Dermis microvascular lymphatic vessel endothelial cell (primary cell): ENCODE measurements at regions not wholly inside any gene's neighbourhood (a gene's known extent, or its start where the extent isn't known, plus 50 kb on each side); places are given as distances from the start of the nearest gene placed in this dataset.

ENCODE experiments used
- DNase-seq, 2 donors: peaks; one replicate each; pipeline versions ENCODE4 v3.0.0 to v3.0.0-alpha.2; 2010; ENCODE audit warnings: low read depth in 2 of 2

GRCh38 chr6:40195428-40196134, 261.3 kb upstream of the MOCS1 start:
- DNase-seq, result no peak

- no peak for DNase-seq
Observed at GRCh38 chr6:40194447-40195170, 260.3 kb upstream of the MOCS1 start.

DNA sequence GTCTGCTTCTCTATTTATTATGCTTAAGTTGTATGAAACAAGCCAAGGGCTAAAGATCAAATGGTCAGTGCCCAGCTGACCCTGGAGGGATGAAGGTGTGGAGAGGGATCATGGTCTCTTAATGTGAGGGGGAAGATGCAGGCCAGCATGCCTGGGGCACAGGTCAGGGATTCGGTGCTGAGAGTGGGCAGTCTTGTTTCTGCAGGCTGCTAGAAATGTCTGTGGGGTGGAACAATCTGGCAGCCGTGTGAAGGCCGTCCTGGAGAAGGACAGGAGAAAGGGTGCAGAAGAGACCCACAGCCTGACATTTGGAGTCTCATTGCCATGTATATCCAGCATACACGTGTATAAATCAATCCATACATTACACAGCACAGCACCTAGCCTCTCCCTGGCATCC, 258.3 kb upstream of the MOCS1 start:
- DNase-seq, result no peak

GRCh38 chr6:40188931-40189330, 254.7 kb upstream of the MOCS1 start:
- no peak for DNase-seq

- no peak for DNase-seq
Observed at GRCh38 chr6:40187535-40188144, 253.4 kb upstream of the MOCS1 start.

- DNase-seq, result no peak
Observed at GRCh38 chr6:40185486-40185885, 251.2 kb upstream of the MOCS1 start.

DNA sequence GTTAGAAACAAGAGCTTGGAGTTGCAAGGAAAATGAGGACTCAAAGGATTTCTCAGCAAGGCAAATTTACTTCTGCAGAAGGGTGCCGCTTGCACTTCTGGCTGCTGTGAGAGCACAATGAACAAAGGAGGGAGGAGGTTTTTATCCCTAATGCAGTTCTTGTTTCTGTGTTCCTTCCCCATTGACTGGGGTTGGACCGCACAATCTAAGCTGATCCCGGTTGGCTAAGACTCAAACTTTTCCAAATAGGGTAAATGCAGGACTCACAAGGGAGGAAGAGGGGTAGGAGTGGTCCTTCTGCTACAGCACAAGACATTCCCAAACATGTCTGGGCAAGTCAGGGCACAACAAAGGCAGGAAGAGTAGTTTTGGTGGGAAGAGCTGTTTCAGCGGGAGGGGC, 249.6 kb upstream of the MOCS1 start:
- no peak for DNase-seq

GRCh38 chr6:40181367-40181766, 247.1 kb upstream of the MOCS1 start:
- no peak for DNase-seq

DNA sequence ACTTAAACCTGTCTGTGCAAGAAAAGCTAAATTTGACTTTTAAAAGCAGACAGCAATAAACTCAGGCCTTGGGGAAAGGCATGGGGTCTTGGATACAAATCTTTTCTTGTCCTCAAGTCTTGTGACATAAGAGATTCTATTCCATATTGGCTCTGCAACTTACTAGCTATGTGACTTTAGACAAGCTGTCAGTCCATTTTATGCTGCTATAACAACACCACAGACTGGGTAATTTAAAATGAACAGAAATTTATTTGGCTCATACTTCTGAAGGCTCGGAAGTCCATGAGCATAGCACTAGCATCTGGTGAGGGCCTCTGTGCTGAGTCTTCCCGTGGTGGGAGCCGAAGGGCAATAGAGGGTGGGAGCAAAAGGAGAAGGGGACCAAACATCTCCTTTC, 246.0 kb upstream of the MOCS1 start:
- no peak for DNase-seq

DNA sequence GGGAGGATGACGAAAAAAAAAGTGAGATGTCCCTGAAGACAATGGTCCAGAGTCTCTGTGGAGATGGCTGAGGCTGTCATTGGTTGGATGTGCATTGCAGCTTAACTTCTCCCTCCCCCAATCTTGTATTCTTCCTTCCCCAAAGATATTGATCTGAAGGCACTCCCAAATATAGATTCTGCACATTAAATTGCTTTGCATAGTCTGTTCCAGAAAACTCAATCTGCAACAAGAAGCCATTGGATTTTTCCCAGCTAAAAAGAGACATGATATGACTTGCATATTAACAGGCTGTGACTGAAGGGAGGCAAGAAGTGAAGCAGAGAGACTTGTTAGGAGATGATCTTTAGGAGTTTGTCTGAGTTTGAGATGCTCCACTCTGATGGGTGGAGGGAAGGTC, 245.2 kb upstream of the MOCS1 start:
- no peak for DNase-seq

DNA sequence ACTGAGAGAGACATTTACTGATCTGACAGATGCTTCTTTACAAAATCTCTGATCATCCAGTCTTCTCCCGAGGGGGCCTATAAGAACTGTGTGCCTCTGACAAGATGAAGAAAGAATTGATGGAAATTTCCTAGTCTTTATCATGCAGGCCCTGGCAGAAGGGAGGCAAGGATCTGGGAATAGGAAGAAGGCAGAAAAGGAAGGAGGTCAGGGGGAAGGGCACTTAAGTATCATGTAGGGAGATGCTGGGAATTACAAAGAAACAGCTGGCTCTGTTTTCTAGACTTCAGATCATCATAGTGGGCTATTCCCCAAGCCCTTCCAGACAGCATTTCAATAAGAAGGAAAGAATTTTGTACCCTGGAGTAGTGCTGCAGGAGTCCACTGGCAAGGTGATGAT, 243.3 kb upstream of the MOCS1 start:
- DNase-seq, result no peak

GRCh38 chr6:40176152-40176551, 241.9 kb upstream of the MOCS1 start:
- DNase-seq, result no peak

GRCh38 chr6:40172272-40172671, 238.0 kb upstream of the MOCS1 start:
- no peak for DNase-seq

DNA sequence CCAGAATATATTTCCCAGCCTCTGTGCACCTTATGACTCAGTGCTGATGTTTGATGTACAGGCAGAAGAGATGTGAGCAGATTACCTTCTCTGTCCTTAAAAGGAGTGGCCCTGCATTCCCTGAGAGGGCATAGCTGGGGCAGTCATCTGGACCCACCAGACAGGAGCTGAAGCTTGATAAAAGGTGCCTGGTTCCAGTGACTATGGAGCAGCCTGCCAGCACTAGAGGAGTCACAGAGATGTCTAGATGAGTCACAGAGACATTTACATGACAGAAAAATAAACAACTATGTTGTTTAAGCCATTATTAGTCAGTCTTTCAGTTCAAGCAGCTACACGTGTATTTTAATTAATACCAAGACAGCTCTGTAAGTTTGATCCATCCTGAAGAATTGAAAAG, 237.1 kb upstream of the MOCS1 start:
- no peak for DNase-seq

DNA sequence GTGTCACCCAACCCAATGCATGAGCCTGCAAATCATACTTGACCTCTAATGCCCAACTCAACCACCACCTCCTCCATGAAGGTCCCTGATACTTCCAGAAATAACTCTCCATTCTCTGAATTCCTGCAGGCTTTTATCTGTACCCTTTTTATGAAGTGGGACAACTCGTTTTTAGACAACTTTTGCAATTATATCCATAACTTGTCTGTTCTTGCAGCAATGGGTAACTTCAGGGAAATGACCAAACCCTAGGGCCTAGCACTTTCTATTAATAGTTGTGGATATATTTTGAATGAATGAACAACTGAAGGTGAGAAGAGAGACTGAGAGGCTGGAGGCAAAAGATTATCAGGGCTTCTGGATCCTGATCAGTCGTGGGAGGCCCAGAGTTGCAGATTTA, 236.6 kb upstream of the MOCS1 start:
- no peak for DNase-seq

DNA sequence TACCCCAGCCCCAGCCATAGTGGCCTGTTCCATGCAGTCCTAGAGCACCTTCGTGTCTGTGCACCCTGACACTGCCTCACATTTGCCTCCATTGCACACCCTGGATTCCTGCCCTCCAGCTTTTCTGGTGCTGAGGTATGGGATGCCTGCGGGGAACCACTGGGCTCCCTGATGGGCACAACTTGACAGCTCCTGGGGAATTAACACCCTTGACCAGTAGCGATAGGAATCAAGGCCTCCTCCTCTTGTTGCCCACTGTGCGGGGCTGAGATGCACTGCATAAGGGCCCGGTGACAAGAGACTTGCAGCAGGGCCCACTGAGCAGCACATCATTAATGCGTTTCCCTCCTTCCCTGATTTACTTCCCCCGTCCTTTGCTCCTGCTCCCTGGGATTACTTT, 235.6 kb upstream of the MOCS1 start:
- DNase-seq, result no peak

DNA sequence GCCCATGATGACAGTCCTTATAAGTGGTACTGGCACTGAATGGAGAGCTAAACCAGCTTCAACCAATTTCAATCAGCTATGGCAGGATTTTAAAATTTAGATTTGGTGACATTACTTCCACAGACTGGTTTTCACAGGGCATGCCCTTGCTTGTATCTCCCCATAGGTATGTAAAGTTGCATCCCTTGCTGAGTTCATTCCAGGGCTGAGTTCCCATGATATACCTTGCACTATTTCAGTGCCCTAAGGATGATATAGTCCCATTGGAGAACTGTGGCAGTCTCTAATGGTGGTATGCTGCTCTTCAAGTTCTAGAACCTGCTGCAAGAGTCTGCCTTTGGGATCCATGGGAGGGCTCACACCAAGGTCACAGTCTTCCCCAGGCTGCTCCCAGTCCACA, 232.7 kb upstream of the MOCS1 start:
- no peak for DNase-seq

DNA sequence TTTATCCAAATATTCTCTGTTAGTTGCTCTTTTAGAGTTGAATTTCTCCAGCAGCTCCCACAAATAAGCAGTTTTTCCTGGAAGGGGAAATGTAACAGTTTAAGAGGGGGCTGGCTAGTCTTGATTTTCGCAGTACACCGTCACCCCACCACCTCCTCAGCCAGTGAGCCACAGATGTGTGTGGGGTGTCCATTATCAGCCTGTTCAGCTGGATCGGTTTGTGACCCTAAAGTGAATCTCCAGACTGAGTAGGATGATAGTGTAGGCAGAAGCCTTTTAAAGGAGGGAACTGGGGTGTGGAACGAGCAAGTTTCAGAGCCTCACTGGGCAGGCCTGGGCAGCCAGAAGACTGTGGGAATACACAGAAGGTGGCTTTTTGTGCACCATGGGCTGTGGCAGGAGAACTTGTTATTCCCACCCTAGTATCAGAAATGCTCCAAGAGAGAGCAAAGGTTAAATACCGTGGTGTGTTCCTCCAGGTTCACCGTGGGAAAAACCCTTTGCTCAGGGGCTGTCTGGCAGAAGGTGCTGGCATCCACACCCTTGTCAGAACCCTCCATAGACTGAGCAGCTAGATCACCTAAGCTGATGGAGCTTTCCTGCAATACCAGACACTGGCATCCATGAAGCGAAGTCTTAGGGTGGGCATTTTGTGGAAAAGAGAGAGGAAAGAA, 230.9 kb upstream of the MOCS1 start:
- DNase-seq, result no peak

- DNase-seq, result no peak
Observed at GRCh38 chr6:40164345-40164755, 230.1 kb upstream of the MOCS1 start.

- DNase-seq, result no peak
Observed at GRCh38 chr6:40163924-40164323, 229.7 kb upstream of the MOCS1 start.

DNA sequence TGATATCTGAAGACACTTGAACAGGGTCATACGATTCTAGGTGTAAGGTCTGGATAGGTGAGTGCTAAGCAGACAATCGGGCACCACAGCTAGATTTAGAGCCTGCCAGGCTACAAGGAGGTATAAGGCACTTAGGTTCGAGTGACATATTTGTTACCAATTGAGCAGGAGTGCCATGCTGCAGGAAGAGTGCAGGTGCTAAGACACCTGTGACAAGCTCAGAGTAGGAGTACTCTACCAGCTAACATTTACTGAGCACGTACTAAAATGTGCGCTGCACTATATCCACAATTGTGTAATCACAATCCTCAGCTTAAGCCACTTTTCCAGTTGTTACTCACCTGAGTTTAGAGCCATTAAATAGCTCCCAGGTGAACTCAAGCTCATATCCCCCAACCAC, 227.8 kb upstream of the MOCS1 start:
- DNase-seq, result no peak

- no peak for DNase-seq
Observed at GRCh38 chr6:40160826-40161225, 226.6 kb upstream of the MOCS1 start.
